ENCODE measurements at regions not wholly inside any gene's neighbourhood (a gene's known extent, or its start where the extent isn't known, plus 50 kb on each side); places are given as distances from the start of the nearest gene placed in this dataset.
"Not testable (repeated sequence)": the region's sequence is repeated elsewhere in the genome, so short reads cannot be mapped to it uniquely, and the experiment has no call there.

DNA sequence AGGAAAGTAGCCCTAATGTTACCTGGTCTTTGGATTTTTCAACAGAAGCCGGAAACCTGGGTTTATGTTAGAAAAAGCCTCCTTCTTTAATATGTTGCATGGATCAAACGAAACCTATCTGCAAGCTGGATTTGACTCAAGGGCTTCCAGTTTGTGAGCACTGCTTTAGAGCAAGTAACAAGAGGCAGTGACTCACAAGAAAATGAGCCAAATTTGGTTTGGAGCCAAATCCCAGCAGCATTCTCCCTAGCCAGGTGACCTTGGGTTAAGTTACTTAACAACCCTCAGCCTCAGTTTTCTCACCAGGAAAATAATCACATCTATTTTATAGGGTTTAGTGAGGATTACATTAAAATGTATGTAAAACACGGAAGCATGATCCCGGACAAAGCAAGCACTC, 215.2 kb upstream of the PRICKLE2 start:
- Histone ChIP-seq H4K20me1 (ENCODE audit: control insufficient read depth, insufficient read depth, low read depth, low read length) (no peaks in the 10 kb centered on the region), H3K4me1 (ENCODE audit: control insufficient read depth, low read length) (no peaks in the 10 kb centered on the region), H3K36me3 (ENCODE audit: control insufficient read depth, low read length) (no peaks in the 10 kb centered on the region), H3K27me3 (ENCODE audit: control insufficient read depth, low read length) (no peaks in the 10 kb centered on the region), H3K79me2 (ENCODE audit: control insufficient read depth, low read length) (no peaks in the 10 kb centered on the region), H3K27ac (ENCODE audit: low read depth, low read length) (no peak overlapping the region), H3K4me3 (ENCODE audit: low read length) (no peak overlapping the region), H3F3A (ENCODE audit: control insufficient read depth, insufficient read depth) (no peaks in the 10 kb centered on the region), H3K9me3 (ENCODE audit: control insufficient read depth, insufficient read depth, low read length) (no peaks in the 10 kb centered on the region), H3K9me2 (replicated peaks; ENCODE audit: control insufficient read depth, low read length) (no peaks in the 10 kb centered on the region), H3K4me2 (ENCODE audit: low read length) (no peak overlapping the region)
- TF ChIP-seq EZH2phosphoT487 (IDR thresholded peaks at IDR 0.05; ENCODE audit: borderline replicate concordance, low read length): no peak
- TF ChIP-seq CTCF (IDR thresholded peaks at IDR 0.05; ENCODE audit: low read depth, low read length, poor library complexity, severe bottlenecking): no peak

DNA sequence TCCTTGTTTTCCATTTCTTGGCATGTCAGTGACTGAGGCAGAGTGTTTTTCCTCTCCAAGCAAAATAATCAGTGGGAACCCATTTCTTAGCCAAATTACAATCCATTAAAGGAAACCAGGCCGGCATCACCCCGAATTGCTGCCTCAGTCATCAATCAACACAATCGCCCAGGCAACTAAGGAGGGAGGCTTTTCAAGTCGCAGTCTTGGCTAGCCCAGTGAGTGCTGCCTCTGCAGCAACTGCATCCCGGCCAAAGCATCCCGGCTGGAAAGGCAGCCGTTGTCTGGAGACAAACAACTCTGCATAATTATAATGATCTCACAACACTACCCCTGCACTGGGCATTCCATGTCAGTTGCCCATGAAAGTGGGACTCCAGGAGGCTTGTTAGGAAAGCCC, 213.5 kb upstream of the PRICKLE2 start:
- Histone ChIP-seq H3K27me3 (ENCODE audit: control insufficient read depth, low read length) (no peaks in the 10 kb centered on the region), H3K9me2 (replicated peaks; ENCODE audit: control insufficient read depth, low read length) (no peaks in the 10 kb centered on the region), H3K79me2 (ENCODE audit: control insufficient read depth, low read length) (no peaks in the 10 kb centered on the region), H3K9me3 (ENCODE audit: control insufficient read depth, insufficient read depth, low read length) (no peaks in the 10 kb centered on the region), H3F3A (ENCODE audit: control insufficient read depth, insufficient read depth) (no peaks in the 10 kb centered on the region), H3K36me3 (ENCODE audit: control insufficient read depth, low read length) (no peaks in the 10 kb centered on the region), H3K4me3 (ENCODE audit: low read length) (no peak overlapping the region), H4K20me1 (ENCODE audit: control insufficient read depth, insufficient read depth, low read depth, low read length) (no peaks in the 10 kb centered on the region), H3K4me1 (ENCODE audit: control insufficient read depth, low read length) (no peaks in the 10 kb centered on the region), H3K27ac (ENCODE audit: low read depth, low read length) (no peak overlapping the region), H3K4me2 (ENCODE audit: low read length) (no peak overlapping the region)
- TF ChIP-seq EZH2phosphoT487 (IDR thresholded peaks at IDR 0.05; ENCODE audit: borderline replicate concordance, low read length): no peak

GRCh38 chr3:64438066-64438465, 212.8 kb upstream of the PRICKLE2 start:
- TF ChIP-seq CTCF (IDR thresholded peaks at IDR 0.05; ENCODE audit: low read depth, low read length, poor library complexity, severe bottlenecking) (no peak), EZH2phosphoT487 (IDR thresholded peaks at IDR 0.05; ENCODE audit: borderline replicate concordance, low read length) (no peak)
- no peaks in the 10 kb centered on the region for H4K20me1 ChIP-seq (ENCODE audit: control insufficient read depth, insufficient read depth, low read depth, low read length)
- no peak overlapping the region for H3K4me2 ChIP-seq (ENCODE audit: low read length)
- no peaks in the 10 kb centered on the region for H3K9me2 ChIP-seq (replicated peaks; ENCODE audit: control insufficient read depth, low read length)
- H3K4me1 ChIP-seq (ENCODE audit: control insufficient read depth, low read length): no peaks in the 10 kb centered on the region
- no peaks in the 10 kb centered on the region for H3K9me3 ChIP-seq (ENCODE audit: control insufficient read depth, insufficient read depth, low read length)
- no peaks in the 10 kb centered on the region for H3K36me3 ChIP-seq (ENCODE audit: control insufficient read depth, low read length)
- no peak overlapping the region for H3K27ac ChIP-seq (ENCODE audit: low read depth, low read length)
- no peak overlapping the region for H3K4me3 ChIP-seq (ENCODE audit: low read length)
- no peaks in the 10 kb centered on the region for H3K79me2 ChIP-seq (ENCODE audit: control insufficient read depth, low read length)
- no peaks in the 10 kb centered on the region for H3F3A ChIP-seq (ENCODE audit: control insufficient read depth, insufficient read depth)
- no peaks in the 10 kb centered on the region for H3K27me3 ChIP-seq (ENCODE audit: control insufficient read depth, low read length)

GRCh38 chr3:64437131-64437530, 211.9 kb upstream of the PRICKLE2 start:
- no peaks in the 10 kb centered on the region for H4K20me1 ChIP-seq (ENCODE audit: control insufficient read depth, insufficient read depth, low read depth, low read length)
- no peaks in the 10 kb centered on the region for H3K9me3 ChIP-seq (ENCODE audit: control insufficient read depth, insufficient read depth, low read length)
- no peaks in the 10 kb centered on the region for H3K27me3 ChIP-seq (ENCODE audit: control insufficient read depth, low read length)
- H3K36me3 ChIP-seq (ENCODE audit: control insufficient read depth, low read length): no peaks in the 10 kb centered on the region
- H3K79me2 ChIP-seq (ENCODE audit: control insufficient read depth, low read length): no peaks in the 10 kb centered on the region
- no peaks in the 10 kb centered on the region for H3F3A ChIP-seq (ENCODE audit: control insufficient read depth, insufficient read depth)
- no peak overlapping the region for H3K27ac ChIP-seq (ENCODE audit: low read depth, low read length)
- no peak overlapping the region for H3K4me3 ChIP-seq (ENCODE audit: low read length)
- TF ChIP-seq CTCF (IDR thresholded peaks at IDR 0.05; ENCODE audit: low read depth, low read length, poor library complexity, severe bottlenecking) (no peak), EZH2phosphoT487 (IDR thresholded peaks at IDR 0.05; ENCODE audit: borderline replicate concordance, low read length) (no peak)
- H3K4me1 ChIP-seq (ENCODE audit: control insufficient read depth, low read length): no peaks in the 10 kb centered on the region
- no peak overlapping the region for H3K4me2 ChIP-seq (ENCODE audit: low read length)
- H3K9me2 ChIP-seq (replicated peaks; ENCODE audit: control insufficient read depth, low read length): no peaks in the 10 kb centered on the region

DNA sequence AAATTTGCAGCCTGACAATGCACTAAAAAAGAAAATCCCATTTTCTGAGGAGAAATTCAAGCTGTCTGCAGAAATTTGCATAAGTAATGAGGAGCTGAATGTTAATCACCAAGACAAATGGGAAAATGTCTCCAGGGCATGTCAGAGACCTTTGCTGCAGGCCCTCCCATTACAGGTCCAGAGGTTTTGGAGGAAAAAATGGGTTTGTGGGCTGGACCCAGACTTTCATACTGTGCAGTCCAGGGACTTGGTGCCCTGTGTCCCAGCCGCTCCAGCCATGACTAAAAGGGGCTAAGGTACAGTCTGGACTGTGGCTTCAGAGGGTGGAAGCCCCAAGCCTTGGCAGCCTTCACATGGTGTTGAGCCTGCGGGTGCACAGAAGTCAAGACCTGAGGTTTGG, 209.8 kb upstream of the PRICKLE2 start:
- H3K9me2 ChIP-seq (replicated peaks; ENCODE audit: control insufficient read depth, low read length); H3K27me3 ChIP-seq (ENCODE audit: control insufficient read depth, low read length); H3K4me1 ChIP-seq (ENCODE audit: control insufficient read depth, low read length); H3K27ac ChIP-seq (ENCODE audit: low read depth, low read length); H3K4me3 ChIP-seq (ENCODE audit: low read length); H3K9me3 ChIP-seq (ENCODE audit: control insufficient read depth, insufficient read depth, low read length); H3K4me2 ChIP-seq (ENCODE audit: low read length); H4K20me1 ChIP-seq (ENCODE audit: control insufficient read depth, insufficient read depth, low read depth, low read length); H3K79me2 ChIP-seq (ENCODE audit: control insufficient read depth, low read length); H3F3A ChIP-seq (ENCODE audit: control insufficient read depth, insufficient read depth); H3K36me3 ChIP-seq (ENCODE audit: control insufficient read depth, low read length): not testable (repeated sequence)
